IPS-18a (cell line): ENCODE measurements at regions not wholly inside any gene's neighbourhood (a gene's known extent, or its start where the extent isn't known, plus 50 kb on each side); places are given as distances from the start of the nearest gene placed in this dataset.
A peak's percentile ranks its signal among the peaks of the same experiment; 100 is the strongest.
"Not testable (repeated sequence)": the region's sequence is repeated elsewhere in the genome, so short reads cannot be mapped to it uniquely, and the experiment has no call there.

Source experiments
- H3K27ac ChIP-seq: one replicate; pipeline ENCODE4 v1.5.1; 2013; ENCODE audit warnings: low read length
- H3K27me3 ChIP-seq: one replicate; pipeline ENCODE4 v1.6.1; 2013; ENCODE audit warnings: mild to moderate bottlenecking, low read length; ENCODE audit not compliant: control insufficient read depth, insufficient read depth
- H3K36me3 ChIP-seq: one replicate; pipeline ENCODE4 v1.6.1; 2013; ENCODE audit warnings: low read depth, low read length; ENCODE audit not compliant: control insufficient read depth
- H3K4me1 ChIP-seq: one replicate; pipeline ENCODE4 v1.6.1; 2013; ENCODE audit warnings: low read depth, low read length; ENCODE audit not compliant: control insufficient read depth
- H3K4me3 ChIP-seq: one replicate; pipeline ENCODE4 v1.5.1; 2013; ENCODE audit warnings: low read length
- H3K9ac ChIP-seq: one replicate; pipeline ENCODE4 v1.6.1; 2013; ENCODE audit warnings: mild to moderate bottlenecking, low read length, moderate library complexity
- H3K9me3 ChIP-seq: one replicate; pipeline ENCODE4 v1.6.1; 2013; ENCODE audit warnings: low read depth, low read length; ENCODE audit not compliant: control insufficient read depth

DNA sequence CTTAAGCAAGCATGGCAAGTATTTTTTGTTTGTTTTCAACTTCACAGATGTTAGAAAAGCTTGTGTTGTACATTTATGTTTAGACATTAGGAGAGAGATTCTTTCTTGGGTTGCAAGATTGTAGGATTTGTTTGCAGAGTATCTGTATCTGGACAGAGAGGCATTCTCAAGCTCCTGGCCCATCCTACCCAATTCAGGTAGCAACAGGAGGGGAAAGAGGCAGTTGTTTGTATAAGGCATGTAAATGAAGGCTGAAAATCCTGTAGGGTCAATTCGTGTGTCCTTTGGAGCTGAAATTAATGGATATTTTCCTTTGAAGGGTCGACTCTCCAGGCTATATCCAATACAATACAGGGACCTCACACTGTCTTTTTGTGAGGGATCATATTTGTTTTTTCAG lies 147.3 kb downstream of the KCNRG start:
- Histone ChIP-seq H3K4me1 (peaks cover 11% of the 10 kb centered on the region), H3K4me3 (no peak overlapping the region), H3K36me3 (no peaks in the 10 kb centered on the region), H3K27ac (no peak overlapping the region), H3K27me3 (no peaks in the 10 kb centered on the region), H3K9me3 (no peaks in the 10 kb centered on the region), H3K9ac (no peak overlapping the region)

DNA sequence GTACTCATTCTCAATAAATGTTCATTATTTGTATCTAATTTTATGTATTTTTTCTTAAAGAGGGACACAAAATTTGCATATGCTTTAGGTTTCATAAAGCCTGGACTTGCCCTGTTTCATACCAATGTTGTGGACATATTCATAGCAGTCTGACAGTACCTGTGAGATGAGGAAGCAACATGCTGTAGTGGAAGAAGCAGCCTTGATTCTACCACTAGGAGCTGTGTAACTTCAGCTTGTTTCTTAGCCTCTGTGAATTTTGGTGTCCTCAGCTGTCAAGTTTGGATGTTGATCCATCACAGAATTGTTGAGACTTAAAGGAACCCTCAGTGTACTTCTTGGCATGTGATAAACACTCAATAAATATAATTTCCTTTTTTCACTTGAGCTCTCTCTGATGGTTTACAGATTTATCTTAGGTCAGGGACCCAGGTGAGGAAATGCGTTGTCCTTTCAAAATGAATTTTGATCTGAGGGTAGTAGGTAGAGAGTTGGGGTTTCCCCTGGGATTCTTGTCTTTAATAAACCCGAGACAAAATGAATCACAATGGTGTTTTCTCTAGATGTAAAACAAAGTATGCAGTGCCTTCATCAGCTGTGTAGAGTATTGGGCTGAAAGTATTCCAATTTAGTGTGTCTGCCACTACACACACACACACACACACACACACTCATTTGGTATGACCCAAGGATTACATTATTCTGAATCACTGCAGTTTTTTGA lies 152.1 kb downstream of the KCNRG start:
- Histone ChIP-seq H3K27ac (no peak overlapping the region), H3K4me3 (no peak overlapping the region), H3K9me3 (no peaks in the 10 kb centered on the region)

DNA sequence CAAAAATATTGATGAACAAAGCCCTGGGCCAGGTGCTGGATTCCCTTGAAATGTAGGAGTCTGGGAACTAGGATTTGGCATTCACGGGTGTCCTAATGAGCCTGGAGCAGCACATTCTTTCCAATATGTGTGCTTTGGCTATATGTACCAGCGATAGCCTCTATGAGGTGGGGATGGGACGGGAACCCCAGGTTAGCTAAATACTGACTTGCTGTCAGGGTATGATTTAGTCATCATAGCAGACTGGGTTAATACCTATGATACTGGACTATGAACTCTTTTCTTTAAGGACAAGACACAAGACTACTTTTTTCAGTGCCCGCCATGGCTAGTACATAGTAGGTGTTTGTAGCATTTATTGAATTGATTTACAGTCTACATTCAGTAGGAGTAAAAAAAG lies 152.7 kb downstream of the KCNRG start:
- Histone ChIP-seq H3K9ac (no peak overlapping the region), H3K27me3 (no peaks in the 10 kb centered on the region)

More for the DNA sequence above, 152.1 kb downstream of the KCNRG start:
- Histone ChIP-seq H3K27me3 (no peaks in the 10 kb centered on the region), H3K9ac (no peak overlapping the region), H3K36me3 (no peaks in the 10 kb centered on the region), H3K4me1 (peaks cover 7% of the 10 kb centered on the region)

DNA sequence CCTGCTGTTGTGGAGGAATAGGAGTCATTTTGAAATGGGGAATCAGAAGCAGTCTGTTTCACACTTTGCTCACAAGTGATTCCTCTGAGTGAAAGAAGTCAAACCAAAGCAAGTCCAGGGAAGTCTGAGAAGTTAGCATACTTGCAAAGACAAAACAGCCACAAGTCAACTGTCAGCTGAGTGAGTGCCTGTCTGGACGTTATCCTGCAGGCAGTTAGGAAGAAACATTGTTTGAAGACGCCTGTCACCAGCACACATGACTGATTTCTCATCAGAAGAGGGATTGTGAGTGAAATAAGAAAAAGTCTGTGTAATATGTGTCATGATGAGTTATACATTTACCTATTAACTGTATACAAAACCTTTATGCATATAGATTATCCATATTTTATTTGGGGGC lies 153.5 kb downstream of the KCNRG start:
- H3K9me3 ChIP-seq: no peaks in the 10 kb centered on the region
- no peaks in the 10 kb centered on the region for H3K36me3 ChIP-seq
- H3K9ac ChIP-seq: no peak overlapping the region
- H3K27me3 ChIP-seq: no peaks in the 10 kb centered on the region
- H3K27ac ChIP-seq: no peak overlapping the region
- no peak overlapping the region for H3K4me3 ChIP-seq
- H3K4me1 ChIP-seq: no peaks in the 10 kb centered on the region

More for the DNA sequence above, 152.7 kb downstream of the KCNRG start:
- Histone ChIP-seq H3K4me1 (peaks cover under 1% of the 10 kb centered on the region), H3K4me3 (no peak overlapping the region), H3K27ac (no peak overlapping the region), H3K9me3 (no peaks in the 10 kb centered on the region), H3K36me3 (no peaks in the 10 kb centered on the region)

DNA sequence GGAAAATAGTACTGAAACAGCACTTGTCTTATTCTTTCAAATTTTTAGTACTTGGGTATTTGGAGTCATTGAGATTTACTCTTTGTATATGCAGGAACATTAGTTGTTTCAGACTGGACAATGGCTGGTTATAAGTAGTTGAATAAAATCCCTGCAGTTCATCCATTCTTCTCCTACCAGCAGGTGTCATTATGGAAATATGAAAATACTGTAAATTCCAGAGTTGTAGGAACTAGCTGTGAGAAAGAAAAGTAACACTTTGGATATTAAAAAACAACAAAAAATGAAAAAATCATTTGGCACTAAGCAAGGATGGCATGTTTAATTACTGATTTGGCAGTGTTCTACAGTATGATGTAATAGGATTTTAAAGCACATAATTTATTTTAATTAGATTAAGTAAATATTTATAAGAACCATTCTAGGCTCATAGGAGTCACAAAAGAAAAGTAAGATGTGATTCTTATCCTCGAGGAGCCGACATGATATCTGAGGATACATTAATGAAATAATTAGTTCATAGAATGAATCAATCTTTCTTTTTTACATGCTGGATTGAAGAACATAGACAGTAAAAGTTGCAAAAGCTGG lies 155.3 kb downstream of the KCNRG start:
- Histone ChIP-seq H3K4me3 (no peak overlapping the region), H3K9ac (no peak overlapping the region), H3K27ac (no peak overlapping the region)

DNA sequence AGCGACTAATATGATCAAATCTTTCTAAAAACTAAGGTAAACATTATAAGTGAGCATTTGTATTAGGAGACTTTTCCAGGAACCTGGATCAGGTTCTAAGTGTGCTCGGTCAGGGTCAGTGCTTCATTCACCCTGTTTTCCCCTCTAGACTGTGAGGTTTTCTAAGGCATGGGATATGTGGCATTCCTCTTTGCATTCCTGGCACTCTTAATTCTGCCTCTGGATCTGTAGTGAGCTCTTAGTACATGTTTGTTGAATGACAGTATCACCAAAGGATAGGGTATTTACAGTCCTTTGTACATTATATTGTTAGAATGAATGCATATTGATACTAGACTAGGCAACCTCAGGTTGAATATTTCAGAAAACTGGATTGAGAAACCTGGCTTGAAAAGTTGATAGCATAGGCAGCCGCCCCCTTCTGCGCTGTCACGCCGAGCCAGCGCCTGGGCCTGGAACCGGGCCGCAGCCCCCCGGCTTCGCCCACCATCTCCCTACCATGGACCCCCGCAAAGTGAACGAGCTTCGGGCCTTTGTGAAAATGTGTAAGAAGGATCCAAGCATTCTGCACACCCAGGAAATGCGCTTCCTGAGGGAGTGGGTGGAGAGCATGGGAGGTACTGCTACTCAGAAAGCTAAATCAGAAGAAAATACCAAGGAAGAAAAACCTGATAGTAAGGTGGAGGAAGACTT lies 156.5 kb downstream of the KCNRG start:
- Histone ChIP-seq H3K9me3 (no peaks in the 10 kb centered on the region), H3K27me3 (no peaks in the 10 kb centered on the region), H3K4me3 (no peak overlapping the region), H3K4me1 (no peaks in the 10 kb centered on the region), H3K9ac (no peak overlapping the region), H3K36me3 (no peaks in the 10 kb centered on the region), H3K27ac (no peak overlapping the region)

More for the DNA sequence above, 155.3 kb downstream of the KCNRG start:
- H3K9me3 ChIP-seq: no peaks in the 10 kb centered on the region
- H3K27me3 ChIP-seq: no peaks in the 10 kb centered on the region
- H3K4me1 ChIP-seq: no peaks in the 10 kb centered on the region
- no peaks in the 10 kb centered on the region for H3K36me3 ChIP-seq

DNA sequence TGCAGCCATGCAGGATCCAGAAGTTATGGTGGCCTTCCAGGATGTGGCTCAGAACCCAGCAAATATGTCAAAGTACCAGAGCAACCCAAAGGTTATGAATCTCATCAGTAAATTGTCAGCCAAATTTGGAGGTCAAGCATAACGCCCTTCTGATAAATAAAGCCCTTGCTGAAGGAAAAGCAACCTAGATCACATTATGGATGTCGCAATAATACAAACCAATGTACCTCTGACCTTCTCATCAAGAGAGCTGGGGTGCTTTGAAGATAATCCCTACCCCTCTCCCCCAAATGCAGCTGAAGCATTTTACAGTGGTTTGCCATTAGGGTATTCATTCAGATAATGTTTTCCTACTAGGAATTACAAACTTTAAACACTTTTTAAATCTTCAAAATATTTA lies 157.8 kb downstream of the KCNRG start:
- H3K36me3 ChIP-seq, H3K27me3 ChIP-seq, H3K4me1 ChIP-seq, H3K27ac ChIP-seq, H3K9me3 ChIP-seq, H3K9ac ChIP-seq, H3K4me3 ChIP-seq: not testable (repeated sequence)

DNA sequence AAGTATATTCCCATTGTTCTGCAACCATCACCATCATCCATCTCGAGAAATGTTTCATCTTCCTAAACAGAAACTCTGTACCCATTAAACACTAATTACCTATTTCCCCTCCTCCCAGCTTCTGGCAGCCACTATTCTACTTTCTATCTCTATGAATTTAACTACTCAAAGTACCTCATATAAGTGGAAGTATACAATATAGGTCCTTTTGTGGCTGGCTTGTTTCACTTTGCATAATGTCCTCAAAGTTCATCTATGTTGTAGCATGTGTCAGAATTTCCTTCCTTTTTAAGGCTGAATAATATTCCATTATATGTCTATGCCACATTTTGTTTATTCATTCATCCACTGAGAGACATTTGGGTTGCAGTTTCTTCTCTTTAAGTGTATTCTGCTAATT lies 159.4 kb downstream of the KCNRG start:
- Histone ChIP-seq H3K27me3 (no peaks in the 10 kb centered on the region), H3K36me3 (no peaks in the 10 kb centered on the region), H3K9me3 (no peaks in the 10 kb centered on the region), H3K4me1 (no peaks in the 10 kb centered on the region), H3K4me3 (no peak overlapping the region), H3K27ac (no peak overlapping the region), H3K9ac (no peak overlapping the region)

DNA sequence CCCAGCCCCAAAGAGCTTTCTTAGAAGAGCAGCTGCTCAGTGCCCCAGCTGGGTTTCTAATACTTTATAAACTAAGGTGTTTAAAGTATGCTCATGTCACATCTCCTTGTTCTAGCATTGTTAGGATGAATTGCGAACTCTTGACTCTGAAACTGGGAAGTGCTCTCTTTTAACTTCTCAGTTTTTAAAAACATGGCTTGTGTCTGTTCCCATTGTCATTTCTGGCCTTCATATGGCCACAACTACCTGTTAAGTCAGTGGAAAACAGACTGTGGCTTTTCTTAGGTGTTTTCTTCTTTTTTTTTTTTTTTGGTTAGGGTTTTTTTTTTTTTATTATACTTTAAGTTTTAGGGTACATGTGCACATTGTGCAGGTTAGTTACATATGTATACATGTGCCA lies 164.7 kb downstream of the KCNRG start:
- no peaks in the 10 kb centered on the region for H3K4me1 ChIP-seq
- H3K4me3 ChIP-seq: no peak overlapping the region
- no peaks in the 10 kb centered on the region for H3K36me3 ChIP-seq
- H3K27ac ChIP-seq: no peak overlapping the region
- no peaks in the 10 kb centered on the region for H3K27me3 ChIP-seq
- H3K9me3 ChIP-seq: no peaks in the 10 kb centered on the region
- H3K9ac ChIP-seq: no peak overlapping the region

DNA sequence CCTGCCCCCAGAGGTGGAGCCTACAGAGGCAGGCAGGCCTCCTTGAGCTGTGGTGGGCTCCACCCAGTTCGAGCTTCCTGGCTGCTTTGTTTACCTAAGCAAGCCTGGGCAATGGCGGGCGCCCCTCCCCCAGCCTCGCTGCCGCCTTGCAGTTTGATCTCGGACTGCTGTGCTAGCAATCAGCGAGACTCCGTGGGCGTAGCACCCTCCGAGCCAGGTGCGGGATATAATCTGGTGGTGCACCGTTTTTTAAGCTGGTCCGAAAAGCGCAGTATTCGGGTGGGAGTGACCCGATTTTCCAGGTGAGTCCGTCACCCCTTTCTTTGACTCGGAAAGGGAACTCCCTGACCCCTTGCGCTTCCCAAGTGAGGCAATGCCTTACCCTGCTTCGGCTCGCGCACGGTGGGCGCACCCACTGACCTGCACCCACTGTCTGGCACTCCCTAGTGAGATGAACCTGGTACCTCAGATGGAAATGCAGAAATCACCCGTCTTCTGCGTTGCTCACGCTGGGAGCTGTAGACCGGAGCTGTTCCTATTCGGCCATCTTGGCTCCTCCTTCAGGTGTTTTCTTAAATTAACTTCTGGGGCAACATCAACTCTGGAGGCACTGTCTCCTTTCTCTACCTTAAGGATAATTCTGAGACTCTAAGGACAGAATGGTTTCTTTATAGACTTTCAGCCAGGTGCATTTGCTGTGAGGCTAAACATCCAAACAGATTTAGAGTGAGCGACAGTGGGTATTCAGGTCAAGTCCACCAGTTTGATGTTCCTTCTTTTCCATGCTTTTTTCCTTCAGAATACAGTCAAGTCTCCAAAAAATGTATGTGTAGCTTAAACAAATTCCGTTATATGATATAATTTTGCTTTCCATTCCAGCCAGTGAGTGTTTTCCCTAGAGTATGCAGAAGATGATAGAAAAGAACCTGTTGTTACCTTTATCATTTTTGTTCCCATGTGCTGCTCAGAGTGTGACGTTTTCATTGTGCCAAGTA lies 170.8 kb downstream of the KCNRG start:
- H3K4me1 ChIP-seq, H3K27me3 ChIP-seq, H3K27ac ChIP-seq, H3K36me3 ChIP-seq, H3K9me3 ChIP-seq: not testable (repeated sequence)
- peak overlapping the region; percentile 9 for H3K9ac ChIP-seq
- peak overlapping the region; percentile 50 for H3K4me3 ChIP-seq

DNA sequence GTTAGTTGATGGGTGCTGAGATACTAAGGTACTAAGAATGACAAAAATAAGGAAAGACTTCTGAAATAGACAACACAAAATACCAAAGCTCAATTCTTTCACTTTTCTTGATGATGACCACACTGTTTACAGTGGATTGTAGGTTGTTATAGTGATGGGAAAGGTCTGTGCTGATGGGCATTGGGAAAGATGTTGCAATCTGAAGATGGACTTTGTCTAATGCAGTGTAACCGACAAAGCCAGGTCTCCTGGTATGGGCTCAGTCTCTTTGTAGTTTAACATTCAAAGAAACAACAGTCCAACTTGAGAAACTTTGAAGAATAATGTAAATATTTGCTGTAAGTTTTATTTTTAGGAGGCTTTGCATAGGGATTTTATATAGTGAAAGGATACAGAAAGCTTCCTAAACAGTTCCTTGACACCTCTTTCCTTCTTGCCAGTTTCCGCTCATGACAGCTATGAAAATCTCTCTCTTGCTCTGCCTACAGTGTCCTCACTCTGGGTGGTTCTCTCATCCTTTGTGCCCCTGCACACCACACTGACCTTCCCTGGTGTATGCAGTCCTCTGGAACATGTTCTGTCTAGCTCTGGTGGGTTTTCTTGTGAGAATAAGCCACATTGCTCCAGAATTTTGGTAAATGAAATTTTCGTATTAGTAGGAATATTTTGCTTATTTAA lies 172.2 kb downstream of the KCNRG start:
- H3K27me3 ChIP-seq: no peaks in the 10 kb centered on the region
- H3K36me3 ChIP-seq: no peaks in the 10 kb centered on the region
- H3K4me1 ChIP-seq: peaks cover 11% of the 10 kb centered on the region
- no peak overlapping the region for H3K27ac ChIP-seq
- H3K9me3 ChIP-seq: no peaks in the 10 kb centered on the region
- no peak overlapping the region for H3K4me3 ChIP-seq
- no peak overlapping the region for H3K9ac ChIP-seq
